ENCODE measurements at regions not wholly inside any gene's neighbourhood (a gene's known extent, or its start where the extent isn't known, plus 50 kb on each side); places are given as distances from the start of the nearest gene placed in this dataset.
"Not testable (repeated sequence)": the region's sequence is repeated elsewhere in the genome, so short reads cannot be mapped to it uniquely, and the experiment has no call there.

- DNase-seq (ENCODE audit: low read depth, low spot score), result no peak
Observed at GRCh38 chr14:56996721-56997399, 186.6 kb upstream of the OTX2 start.

- DNase-seq (ENCODE audit: low read depth, low spot score), result no peak
Observed at GRCh38 chr14:56995010-56995409, 184.7 kb upstream of the OTX2 start.

GRCh38 chr14:56992332-56992820, 182.1 kb upstream of the OTX2 start:
- no peak for DNase-seq (ENCODE audit: low read depth, low spot score)

GRCh38 chr14:56990991-56991627, 180.8 kb upstream of the OTX2 start:
- not testable (repeated sequence) for DNase-seq (ENCODE audit: low read depth, low spot score)

- DNase-seq (ENCODE audit: low read depth, low spot score), result no peak
Observed at GRCh38 chr14:56989359-56989758, 179.1 kb upstream of the OTX2 start.

GRCh38 chr14:56979936-56980335, 169.7 kb upstream of the OTX2 start:
- no peak for DNase-seq (ENCODE audit: low read depth, low spot score)

DNA sequence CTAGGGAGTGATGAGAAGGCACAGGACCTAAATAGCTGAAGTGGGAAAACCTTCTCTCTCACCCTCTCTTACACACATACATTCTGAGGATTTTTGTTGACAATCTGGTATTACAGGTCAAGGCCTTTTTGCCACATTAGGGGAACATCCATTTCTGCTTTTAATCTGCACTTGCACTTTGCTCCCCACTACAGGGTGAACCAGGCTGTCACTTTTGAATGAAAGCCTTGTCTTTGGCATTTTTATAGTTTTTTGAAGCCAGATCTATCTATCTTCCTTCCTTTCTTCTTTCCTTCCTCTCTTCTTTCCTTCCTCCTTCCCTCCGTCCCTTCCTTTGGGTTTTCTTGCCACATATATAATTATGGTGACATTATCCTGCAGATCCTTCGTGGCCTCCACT, 165.9 kb upstream of the OTX2 start:
- DNase-seq (ENCODE audit: low read depth, low spot score), result no peak

DNA sequence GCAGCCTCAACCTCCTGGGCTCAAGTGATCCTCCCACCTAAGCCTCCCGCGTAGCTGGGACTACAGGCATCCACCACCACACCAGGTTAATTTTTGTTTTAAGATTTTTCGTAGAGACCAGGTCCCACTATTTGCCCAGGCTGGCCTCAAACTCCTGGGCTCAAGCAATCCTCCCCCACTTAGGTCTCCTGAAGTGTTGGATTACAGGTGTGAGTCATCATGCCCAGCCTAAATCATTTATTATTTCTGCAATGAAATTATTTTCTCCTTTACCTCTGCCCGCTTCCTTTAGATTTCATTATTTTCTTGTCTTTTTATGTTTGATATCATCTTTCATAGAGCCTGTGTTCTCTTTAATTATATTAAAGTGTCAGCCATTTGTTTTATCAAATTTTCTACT, 165.2 kb upstream of the OTX2 start:
- DNase-seq (ENCODE audit: low read depth, low spot score), result no peak

DNA sequence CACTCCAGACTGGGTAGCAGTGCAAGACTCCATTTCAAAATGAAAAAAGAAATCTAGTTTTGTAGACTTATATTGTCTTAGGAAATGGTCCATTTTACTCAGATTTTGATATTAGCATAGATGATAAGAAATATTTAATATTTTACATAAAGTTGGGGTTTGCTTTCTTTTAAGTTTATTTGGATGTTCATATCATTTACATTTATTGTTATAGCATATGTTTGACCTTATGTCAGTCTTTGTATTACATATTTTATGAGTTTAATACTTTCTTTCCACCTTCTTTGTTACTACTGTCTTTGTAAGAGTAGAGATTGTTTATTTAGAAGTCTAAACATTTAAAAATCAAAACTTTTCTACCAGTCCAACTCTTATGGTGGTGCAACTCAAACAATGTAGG, 162.7 kb upstream of the OTX2 start:
- no peak for DNase-seq (ENCODE audit: low read depth, low spot score)

GRCh38 chr14:56964895-56965294, 154.6 kb upstream of the OTX2 start:
- no peak for DNase-seq (ENCODE audit: low read depth, low spot score)

DNA sequence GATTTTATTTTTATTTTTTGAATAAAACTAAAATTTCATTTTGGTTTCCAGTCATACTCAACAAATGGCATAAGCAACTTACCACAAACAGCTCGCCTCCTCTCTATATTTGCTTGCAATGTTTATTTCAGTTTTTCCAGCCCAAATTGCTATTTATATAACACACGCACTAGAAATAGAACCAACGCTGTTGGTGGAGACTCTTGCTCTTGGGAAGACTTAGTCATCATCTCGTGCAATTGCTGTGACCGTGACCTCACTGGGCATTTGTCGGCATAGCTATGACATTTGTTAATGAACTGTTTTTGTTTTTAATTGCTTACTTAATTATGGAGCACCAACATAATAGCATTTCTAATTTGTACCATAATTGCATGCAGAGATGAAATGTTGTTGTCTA, 153.1 kb upstream of the OTX2 start:
- DNase-seq (ENCODE audit: low read depth, low spot score), result no peak

GRCh38 chr14:56962444-56963080, 152.3 kb upstream of the OTX2 start:
- DNase-seq (ENCODE audit: low read depth, low spot score), result no peak

DNA sequence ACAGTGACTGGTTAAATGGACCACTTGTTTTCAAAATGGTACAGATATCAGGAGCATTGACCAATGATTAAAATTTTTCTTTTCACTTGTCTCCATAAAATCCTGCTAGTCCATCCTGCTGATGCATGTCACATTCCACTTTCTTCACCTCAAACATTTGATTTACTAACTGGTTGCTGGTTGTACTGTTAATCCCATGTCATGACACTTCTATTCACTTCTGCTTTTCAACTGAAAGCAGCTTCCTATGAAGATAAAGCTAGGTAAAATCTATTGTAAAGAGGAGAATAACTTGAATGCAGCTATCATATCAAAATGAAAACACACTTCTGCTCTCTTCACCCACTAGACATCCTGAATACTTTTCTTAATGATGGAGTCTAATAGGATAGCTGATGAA, 149.6 kb upstream of the OTX2 start:
- DNase-seq (ENCODE audit: low read depth, low spot score), result no peak

GRCh38 chr14:56959121-56959520, 148.8 kb upstream of the OTX2 start:
- no peak for DNase-seq (ENCODE audit: low read depth, low spot score)

- no peak for DNase-seq (ENCODE audit: low read depth, low spot score)
Observed at GRCh38 chr14:56956182-56956581, 145.9 kb upstream of the OTX2 start.

DNA sequence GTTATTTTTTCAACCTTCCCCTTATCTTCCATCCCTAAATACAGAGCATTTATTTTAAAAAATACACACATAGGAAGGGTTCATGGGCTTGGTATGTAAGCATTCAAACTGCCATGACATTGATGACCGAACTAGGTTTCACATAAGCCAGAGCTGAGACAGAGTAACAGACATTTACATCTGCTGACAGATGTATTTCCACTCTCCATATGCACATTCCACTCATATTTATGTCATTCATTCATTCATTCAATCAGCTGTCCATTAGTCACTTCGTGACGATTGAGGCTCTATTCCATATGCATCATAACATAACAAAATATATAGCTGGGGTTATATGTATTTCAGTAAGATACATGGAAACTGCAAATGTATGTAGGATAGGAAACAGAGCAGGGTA, 145.5 kb upstream of the OTX2 start:
- DNase-seq (ENCODE audit: low read depth, low spot score), result no peak

DNA sequence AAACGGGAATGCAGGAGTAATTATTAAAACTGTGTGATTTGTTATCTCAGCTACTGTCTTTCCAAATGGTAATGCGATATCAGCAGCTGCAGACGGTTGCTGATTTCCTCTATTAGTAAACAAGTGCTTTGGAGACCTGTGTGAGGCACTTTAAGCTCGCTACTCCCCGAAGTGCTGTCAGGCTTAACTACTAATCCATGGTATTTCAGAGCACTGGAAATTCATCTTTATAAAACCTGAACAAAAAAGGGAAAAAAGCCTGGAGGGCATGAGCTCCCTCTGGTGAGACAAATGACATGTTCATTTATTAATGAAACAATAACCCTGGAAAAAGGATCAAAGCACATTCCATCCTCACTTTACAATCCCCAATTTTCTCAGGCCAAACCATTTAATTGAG, 143.6 kb upstream of the OTX2 start:
- DNase-seq (ENCODE audit: low read depth, low spot score), result no peak

DNA sequence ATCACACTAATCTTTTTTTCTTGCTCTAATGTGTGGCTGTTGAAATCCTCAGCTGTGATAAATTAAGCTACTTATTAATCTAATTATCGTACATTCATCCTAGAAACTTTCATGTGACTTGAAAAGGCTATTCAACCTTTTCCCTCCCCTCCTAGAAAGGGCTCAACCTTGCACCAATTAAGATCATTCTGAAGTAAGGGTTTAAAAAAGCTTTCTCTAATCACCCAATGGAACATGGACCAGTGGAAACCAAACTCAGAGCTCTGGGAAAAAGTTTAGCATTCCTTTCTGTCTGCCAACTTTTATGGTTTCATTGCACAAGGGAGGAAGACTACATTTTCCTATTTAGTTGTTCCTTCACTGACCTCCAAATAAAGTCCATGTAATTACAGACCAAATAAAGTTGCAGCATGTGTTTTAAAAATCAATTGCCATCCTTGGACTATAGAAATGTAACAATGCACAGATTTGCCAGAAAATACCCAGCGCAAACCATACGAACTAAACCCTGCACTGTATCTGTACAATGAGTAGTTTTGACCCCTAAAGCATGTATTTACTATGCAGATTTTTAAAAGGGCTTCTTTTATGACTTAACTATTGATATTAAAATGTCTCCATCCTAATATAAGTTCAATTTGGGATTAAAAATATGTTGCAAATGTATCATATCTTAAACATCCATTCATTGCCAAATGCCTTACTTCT, 142.6 kb upstream of the OTX2 start:
- DNase-seq (ENCODE audit: low read depth, low spot score), result no peak

- DNase-seq (ENCODE audit: low read depth, low spot score), result no peak
Observed at GRCh38 chr14:56949828-56950227, 139.5 kb upstream of the OTX2 start.

DNA sequence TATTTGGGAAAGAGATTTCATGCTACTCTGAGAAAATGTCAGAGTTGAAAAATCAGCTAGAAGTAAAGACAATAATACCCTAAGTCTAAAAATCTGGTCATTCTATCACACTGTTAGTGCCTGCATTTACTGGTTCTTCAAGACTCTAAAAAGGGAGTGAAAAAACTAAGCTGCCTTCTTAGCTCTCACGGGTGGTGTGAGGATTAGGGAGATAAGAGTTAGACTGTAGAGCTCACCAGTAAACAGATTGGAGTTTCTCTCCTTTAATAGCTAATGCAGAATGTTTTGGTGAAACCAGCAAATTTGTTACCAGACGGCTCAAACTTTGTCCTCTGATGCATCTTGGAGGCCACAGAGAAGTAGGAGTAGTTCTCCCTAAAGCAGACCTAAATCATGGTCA, 135.0 kb upstream of the OTX2 start:
- DNase-seq (ENCODE audit: low read depth, low spot score), result no peak

GRCh38 chr14:56944397-56944796, 134.1 kb upstream of the OTX2 start:
- no peak for DNase-seq (ENCODE audit: low read depth, low spot score)

GRCh38 chr14:56933446-56933845, 123.2 kb upstream of the OTX2 start:
- DNase-seq (ENCODE audit: low read depth, low spot score), result no peak
